ELR (cell line): ENCODE measurements at regions not wholly inside any gene's neighbourhood (a gene's known extent, or its start where the extent isn't known, plus 50 kb on each side); places are given as distances from the start of the nearest gene placed in this dataset.
"Not testable (repeated sequence)": the region's sequence is repeated elsewhere in the genome, so short reads cannot be mapped to it uniquely, and the experiment has no call there.

Experiments
- DNase-seq: peaks from one replicate; pipeline ENCODE4 v3.0.0-alpha.2; 2015; ENCODE audit warnings: low read depth

DNA sequence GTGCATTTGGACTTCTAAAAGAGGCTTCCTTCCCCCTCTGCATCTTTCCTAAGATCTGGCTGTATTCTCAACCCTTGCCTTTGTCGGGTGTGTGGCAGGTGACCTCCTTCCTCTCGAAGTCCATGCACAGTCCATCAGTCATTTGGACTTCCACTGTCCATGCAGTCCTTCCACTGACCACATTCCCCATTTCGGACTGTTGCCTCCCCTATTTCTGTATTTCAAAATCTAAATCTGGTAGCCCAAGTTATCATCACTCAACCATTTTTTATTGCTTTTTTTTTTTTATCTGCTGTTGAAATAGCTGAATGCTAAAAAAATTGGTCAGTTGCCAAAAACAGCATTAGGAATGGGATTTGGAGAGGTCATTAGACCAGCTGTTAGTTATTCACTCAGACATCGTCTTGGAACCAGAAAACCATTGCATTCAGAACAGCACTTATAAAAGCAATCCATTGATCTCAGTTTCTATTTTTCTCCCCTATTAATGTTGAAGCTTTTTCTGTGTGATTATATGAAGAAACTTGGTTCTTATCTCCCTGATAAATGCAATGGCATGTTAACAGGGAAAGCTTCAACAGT is 575.6 kb downstream of the KIF20B start:
- no peak for DNase-seq

DNA sequence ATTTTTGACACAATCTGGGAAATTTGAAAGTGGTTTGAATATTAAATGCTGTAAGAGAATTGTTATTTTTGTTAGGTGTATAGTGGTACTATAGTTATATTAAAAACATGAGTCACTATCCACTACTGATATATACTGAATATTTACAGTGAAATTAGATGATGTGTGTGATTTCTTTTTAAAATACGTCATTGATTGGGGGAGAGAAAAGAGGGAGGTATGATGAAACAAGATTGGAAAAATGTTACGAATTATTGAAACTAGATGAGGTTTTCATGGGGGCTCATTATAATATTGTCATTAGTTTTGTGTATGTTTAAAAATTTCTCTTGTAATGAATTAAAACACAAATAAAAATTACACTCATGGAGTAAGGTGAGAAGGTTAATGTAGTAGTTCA is 571.4 kb downstream of the HTR7 start:
- no peak for DNase-seq

DNA sequence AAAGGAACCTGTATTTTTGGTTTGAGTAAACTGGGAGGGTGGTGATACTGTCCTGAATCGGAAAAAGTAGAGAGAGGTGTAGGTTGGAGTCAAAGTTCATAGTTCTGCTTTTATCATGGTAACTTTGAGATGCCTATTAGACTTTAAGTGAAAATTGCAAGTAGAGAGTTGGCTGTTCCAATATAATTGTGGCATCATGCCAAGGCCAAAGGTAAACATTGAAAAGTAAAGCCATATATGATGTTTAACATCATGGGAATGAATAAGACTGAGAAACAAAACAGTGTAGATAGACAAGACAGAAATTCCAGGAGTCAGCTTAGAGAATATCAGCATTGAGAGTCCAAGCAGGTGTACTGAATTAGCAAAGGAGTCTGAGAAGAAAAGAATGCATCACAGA is 570.9 kb downstream of the HTR7 start:
- no peak for DNase-seq

DNA sequence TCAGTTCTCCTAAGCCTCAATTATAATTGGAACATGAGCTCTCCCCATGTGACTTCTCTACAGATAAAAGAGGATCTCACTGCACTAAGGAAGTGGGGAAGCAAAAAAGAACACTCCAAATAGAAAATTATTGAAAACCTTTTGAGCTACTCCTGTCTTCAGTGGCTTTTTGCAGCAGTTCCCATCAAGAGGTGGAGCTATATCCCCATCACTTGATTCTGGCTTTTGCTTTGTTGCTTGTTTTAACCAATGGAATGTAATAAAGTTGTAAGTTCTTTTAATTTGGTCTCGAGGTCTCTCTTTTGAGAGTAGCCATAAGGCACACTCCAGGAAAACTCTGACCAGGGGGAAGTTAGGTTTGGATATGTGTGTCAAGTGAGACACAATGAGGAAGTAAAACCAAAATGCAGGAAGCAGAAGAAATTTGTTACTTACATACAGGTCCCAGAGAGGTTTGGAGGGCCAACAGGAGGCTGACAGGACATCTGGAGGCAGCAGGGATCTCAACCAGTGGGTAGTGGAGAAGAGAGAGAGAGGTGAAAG is 569.4 kb downstream of the HTR7 start:
- peak; percentile 33 for DNase-seq

- peak; percentile 23 for DNase-seq
Measured at GRCh38 chr10:90289037-90289436, 568.8 kb downstream of the HTR7 start.

DNA sequence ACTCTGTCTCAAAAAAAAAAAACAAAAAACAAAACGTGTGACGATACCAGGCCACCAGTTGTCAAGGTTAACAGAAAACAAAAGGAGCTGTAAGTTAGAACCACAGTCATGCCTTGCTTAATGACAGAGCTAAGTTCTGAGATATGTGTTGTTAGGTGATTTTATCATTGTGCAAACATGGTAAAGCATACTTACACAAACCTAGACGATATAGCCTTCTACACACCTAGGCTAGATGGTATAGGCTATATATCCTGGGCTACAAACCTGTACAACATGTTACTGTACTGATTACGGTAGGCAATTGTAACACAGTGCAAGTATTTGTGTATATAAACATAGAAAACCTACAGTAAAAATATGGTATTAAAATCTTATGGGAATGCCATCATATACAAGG is 564.2 kb downstream of the HTR7 start:
- no peak for DNase-seq

GRCh38 chr10:90294821-90295540 is 562.9 kb downstream of the HTR7 start:
- DNase-seq = not testable (repeated sequence)

- DNase-seq = not testable (repeated sequence)
Measured at GRCh38 chr10:90302031-90302430, 555.8 kb downstream of the HTR7 start.

- no peak for DNase-seq
Measured at GRCh38 chr10:90302758-90303481, 554.9 kb downstream of the HTR7 start.

GRCh38 chr10:90304533-90304932 is 553.3 kb downstream of the HTR7 start:
- no peak for DNase-seq

DNA sequence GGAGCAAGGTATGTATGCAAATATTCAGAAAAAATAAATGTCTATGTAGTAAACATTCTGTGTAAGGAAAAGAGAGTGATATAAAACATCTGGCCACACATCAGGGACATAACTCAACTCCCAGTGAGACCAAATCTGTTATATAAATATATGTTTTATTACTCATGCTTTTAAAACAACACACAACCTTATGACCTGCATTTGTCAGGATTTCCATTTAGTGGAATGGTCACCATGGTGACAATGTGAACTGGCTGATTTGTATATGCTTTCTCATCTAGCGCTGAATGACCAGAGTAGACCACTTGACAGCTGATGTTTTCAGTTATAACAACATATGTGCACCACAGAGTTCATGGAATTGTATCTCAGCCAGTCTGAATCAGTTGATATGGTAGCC is 551.7 kb downstream of the HTR7 start:
- peak; percentile 72 for DNase-seq

DNA sequence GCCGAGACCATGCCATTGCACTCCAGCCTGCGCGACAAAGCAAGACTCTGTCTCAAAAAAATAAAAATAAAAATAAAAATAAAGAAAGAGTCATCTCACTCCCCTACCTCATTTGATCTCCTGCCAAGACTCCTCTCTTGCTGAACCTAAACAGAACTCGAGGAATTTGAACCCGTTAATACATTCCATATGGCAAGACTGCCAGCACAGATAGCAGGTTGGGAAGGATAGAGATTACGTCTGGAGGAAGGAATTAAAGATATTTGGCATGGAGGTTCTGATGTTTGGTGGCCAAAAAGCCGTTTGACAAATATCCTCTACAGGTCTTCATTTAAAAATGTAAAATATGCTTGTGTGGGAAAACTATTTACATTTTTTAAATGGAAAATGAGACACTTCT is 549.6 kb downstream of the HTR7 start:
- DNase-seq = no peak

- DNase-seq = peak; percentile 71
Measured at GRCh38 chr10:90313576-90314325, 544.1 kb downstream of the HTR7 start.

- DNase-seq = no peak
Measured at GRCh38 chr10:90314718-90315117, 543.1 kb downstream of the HTR7 start.

DNA sequence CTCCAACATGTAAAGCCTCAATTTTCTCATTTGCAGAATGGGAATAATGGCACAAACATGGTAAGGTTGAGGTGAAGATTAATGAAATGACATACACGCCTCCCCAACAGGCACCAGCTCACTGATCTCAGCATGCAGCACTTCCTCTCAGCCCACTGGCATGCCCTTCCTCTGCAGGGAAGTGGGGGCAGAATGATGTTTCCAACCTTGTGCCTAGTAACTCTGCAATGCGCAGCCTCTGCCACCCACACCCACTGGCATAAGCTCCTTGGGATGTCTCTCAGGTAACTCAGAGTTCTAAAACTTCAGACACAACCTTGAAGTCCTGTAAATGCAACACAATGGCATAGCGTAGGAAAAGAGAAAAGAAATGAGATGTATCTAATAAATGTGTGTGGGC is 540.7 kb downstream of the HTR7 start:
- DNase-seq = no peak

- DNase-seq = no peak
Measured at GRCh38 chr10:90318659-90319058, 539.2 kb downstream of the HTR7 start.

- DNase-seq = peak; percentile 90
Measured at GRCh38 chr10:90319188-90319914, 538.5 kb downstream of the HTR7 start.

DNA sequence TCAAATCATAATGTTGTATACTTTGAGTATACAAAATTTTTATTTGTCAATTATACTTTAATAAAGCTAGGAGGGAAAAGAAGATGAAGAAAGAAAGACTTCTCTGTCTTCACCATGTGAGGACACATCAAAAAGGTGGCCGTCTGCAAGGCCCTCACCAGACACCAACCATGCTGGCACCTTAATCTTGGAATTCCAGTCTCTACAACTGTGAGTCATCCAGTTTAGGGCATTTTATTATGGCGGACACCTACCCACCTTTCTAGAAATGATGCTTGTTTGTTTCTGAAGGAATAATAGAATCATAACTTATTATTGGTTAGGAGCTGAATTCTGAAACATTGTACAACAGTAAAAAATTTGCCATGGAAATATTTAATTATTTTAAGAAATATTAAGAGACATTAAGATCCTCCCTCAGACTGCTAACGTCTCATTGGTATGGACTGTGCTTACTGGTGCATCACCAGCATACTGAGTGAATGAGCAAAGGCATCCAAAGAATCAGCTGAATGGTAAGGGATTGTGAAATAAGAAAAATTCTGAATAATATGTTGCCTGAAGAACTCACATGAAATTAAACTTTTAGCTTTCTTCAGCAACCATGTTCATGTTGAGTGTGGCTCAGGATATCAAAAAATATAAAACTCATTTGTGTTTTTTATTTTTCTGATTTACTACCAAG is 536.6 kb downstream of the HTR7 start:
- DNase-seq = no peak

GRCh38 chr10:90326498-90327267 is 531.2 kb downstream of the HTR7 start:
- DNase-seq = peak; percentile 31

DNA sequence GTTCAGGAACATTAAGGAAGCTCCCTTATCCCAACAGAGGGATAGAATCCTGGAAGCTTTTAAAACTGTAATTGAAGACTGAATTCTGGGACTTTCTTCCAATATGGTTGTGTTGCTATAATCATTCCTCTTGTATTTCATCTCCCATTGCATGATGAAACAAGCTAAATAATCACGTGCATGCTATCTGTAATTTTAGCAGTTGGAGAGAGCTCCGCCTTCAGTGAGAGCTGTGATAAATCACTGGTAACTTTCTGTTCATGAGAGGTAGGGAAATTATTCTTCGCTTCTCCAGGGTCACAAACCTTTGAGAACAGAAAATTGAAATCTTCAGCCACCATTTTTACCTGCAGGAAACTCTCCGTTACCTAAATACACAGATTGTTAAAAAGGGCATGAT is 530.2 kb downstream of the HTR7 start:
- no peak for DNase-seq
